GM23248 (cell line): ENCODE measurements at regions not wholly inside any gene's neighbourhood (a gene's known extent, or its start where the extent isn't known, plus 50 kb on each side); places are given as distances from the start of the nearest gene placed in this dataset.

Experiments
- EZH2 ChIP-seq: fragments of 200-600 bp; sonication (generic); IDR thresholded peaks from 2 replicates; pipeline ENCODE4 v1.6.1; 2018; ENCODE audit warnings: antibody characterized with exemption, mild to moderate bottlenecking; ENCODE audit not compliant: insufficient read depth, poor library complexity, severe bottlenecking
- EZH2phosphoT487 ChIP-seq: fragments of 200-600 bp; sonication (generic); IDR thresholded peaks from 2 replicates; pipeline ENCODE4 v1.6.1; 2018; ENCODE audit warnings: antibody characterized with exemption, moderate library complexity, mild to moderate bottlenecking, low read depth; ENCODE audit not compliant: insufficient read depth

- TF ChIP-seq EZH2 = no peak
- no peak for TF ChIP-seq EZH2phosphoT487
Measured at GRCh38 chr20:30412972-30413371, 844.5 kb upstream of the DEFB115 start.
